ENCODE measurements at regions not wholly inside any gene's neighbourhood (a gene's known extent, or its start where the extent isn't known, plus 50 kb on each side); places are given as distances from the start of the nearest gene placed in this dataset.

DNA sequence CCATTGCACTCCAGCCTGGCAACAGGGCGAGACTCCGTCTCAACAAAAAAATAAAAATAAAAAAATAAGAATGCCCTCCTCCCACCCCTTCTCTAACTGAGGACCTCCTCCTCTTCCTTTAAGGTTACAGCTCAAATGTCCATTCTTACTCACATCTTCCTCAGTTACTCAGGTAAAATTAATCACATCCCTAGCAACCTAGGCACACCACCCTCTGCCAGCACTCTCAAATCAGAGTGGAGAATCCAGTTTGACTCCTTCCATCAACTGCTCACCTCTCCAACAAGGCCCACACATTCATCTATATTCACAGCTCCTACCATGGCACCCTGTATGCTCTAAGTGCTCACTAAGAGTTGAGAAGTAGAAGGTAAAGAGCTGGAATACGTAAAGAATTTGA, 254.3 kb downstream of the ZEB2 start:
- TF ChIP-seq CTCF (IDR thresholded peaks at IDR 0.05; ENCODE audit: insufficient read depth, low read length, poor library complexity, severe bottlenecking) (no peak), EZH2phosphoT487 (conservative IDR thresholded peaks at IDR 0.05; ENCODE audit: low read length) (no peak)

Measured in SU-DHL-6 (cell line).